ENCODE measurements at regions not wholly inside any gene's neighbourhood (a gene's known extent, or its start where the extent isn't known, plus 50 kb on each side); places are given as distances from the start of the nearest gene placed in this dataset.

GRCh38 chr3:28777806-28778475 is 429.3 kb upstream of the AZI2 start (continued):
- no peak for TF ChIP-seq ZNF462 (CRISPR knock-in tag; IDR thresholded peaks at IDR 0.05)
- no peak for TF ChIP-seq EZH2 (IDR thresholded peaks at IDR 0.05; ENCODE audit: low read depth, unreplicated experiment)
- no peak for TF ChIP-seq STAT1 (IDR thresholded peaks at IDR 0.05; ENCODE audit: unreplicated experiment)
- no peak for TF ChIP-seq ZNF331 (CRISPR knock-in tag; IDR thresholded peaks at IDR 0.05; ENCODE audit: low read depth)
- TF ChIP-seq ZNF114 (CRISPR knock-in tag; IDR thresholded peaks at IDR 0.05): no peak
- no peak for TF ChIP-seq JUNB (IDR thresholded peaks at IDR 0.05; ENCODE audit: unreplicated experiment)

GRCh38 chr3:28780480-28780879 is 431.9 kb upstream of the AZI2 start:
- H3F3A ChIP-seq (replicated peaks; ENCODE audit: low read depth): no peaks in the 10 kb centered on the region
- no peak overlapping the region for H2AFZ ChIP-seq
- no peaks in the 10 kb centered on the region for H3K36me3 ChIP-seq (ENCODE audit: insufficient read depth)
- Mint-ChIP-seq H3K36me3 (ENCODE audit: low read depth) (no peaks in the 10 kb centered on the region), H3K27ac (no peak overlapping the region), H3K4me3 (no peak overlapping the region), H3K4me1 (no peaks in the 10 kb centered on the region), H3K27me3 (ENCODE audit: insufficient read depth, low read depth, poor library complexity) (no peaks in the 10 kb centered on the region), H3K9me3 (no peaks in the 10 kb centered on the region)
- no peak overlapping the region for H3K4me2 ChIP-seq
- H3K9me2 ChIP-seq (ENCODE audit: insufficient read depth): no peaks in the 10 kb centered on the region
- H3K27ac ChIP-seq (ENCODE audit: low read depth): no peak overlapping the region
- H4K20me1 ChIP-seq (replicated peaks; ENCODE audit: insufficient read depth): no peaks in the 10 kb centered on the region
- no peaks in the 10 kb centered on the region for H3K27me3 ChIP-seq (ENCODE audit: insufficient read depth)
- H3K4me3 ChIP-seq: no peak overlapping the region
- no peaks in the 10 kb centered on the region for H3K4me1 ChIP-seq (ENCODE audit: insufficient read depth)
- DNase-seq (ENCODE audit: low spot score) (no peak), ATAC-seq (no peak)
- H3K79me2 ChIP-seq (replicated peaks; ENCODE audit: insufficient read depth): no peaks in the 10 kb centered on the region
- no peak for TF ChIP-seq EZH2 (IDR thresholded peaks at IDR 0.05; ENCODE audit: low read depth, unreplicated experiment)
- TF ChIP-seq POLR2AphosphoS5 (IDR thresholded peaks at IDR 0.05; ENCODE audit: low read depth): no peak
- no peak for TF ChIP-seq ZNF462 (CRISPR knock-in tag; IDR thresholded peaks at IDR 0.05)
- no peak for TF ChIP-seq ZNF114 (CRISPR knock-in tag; IDR thresholded peaks at IDR 0.05)
